ENCODE measurements at regions not wholly inside any gene's neighbourhood (a gene's known extent, or its start where the extent isn't known, plus 50 kb on each side); places are given as distances from the start of the nearest gene placed in this dataset.

DNA sequence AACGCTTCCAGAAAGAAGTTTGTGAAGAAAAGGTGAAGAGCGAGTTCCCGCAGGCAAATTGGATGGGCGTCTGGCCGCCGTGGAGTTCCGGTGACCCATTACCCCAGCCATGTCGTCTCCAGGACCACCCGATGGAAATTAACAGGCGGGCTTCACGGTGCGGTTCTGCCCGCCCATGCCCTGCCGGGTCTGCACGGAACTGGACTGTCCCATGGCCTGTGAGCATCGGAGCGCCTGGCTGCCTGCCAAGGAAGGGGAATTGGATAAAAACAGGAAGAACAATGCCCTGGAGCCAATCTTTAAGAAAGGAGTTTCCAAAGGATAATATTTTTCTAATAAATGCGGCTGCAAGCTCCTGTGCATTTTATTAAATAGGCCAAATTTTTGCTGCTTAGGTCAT lies 319.8 kb upstream of the SLC7A11 start:
- Histone ChIP-seq H3K36me3 (ENCODE audit: insufficient read depth, low read length) (no peaks in the 10 kb centered on the region), H3K79me2 (ENCODE audit: insufficient read depth, low read length) (no peaks in the 10 kb centered on the region), H3K4me3 (ENCODE audit: insufficient read depth, low read length) (no peak overlapping the region), H3K9me3 (ENCODE audit: low read depth, low read length) (no peaks in the 10 kb centered on the region), H3K27ac (ENCODE audit: low read depth, low read length) (no peak overlapping the region), H4K20me1 (ENCODE audit: insufficient read depth, low read length) (no peaks in the 10 kb centered on the region), H3K4me1 (ENCODE audit: insufficient read depth, low read length) (peaks cover 6% of the 10 kb centered on the region), H2AFZ (ENCODE audit: low read length) (no peak overlapping the region), H3K27me3 (ENCODE audit: insufficient read depth, low read length) (no peaks in the 10 kb centered on the region), H3K4me2 (ENCODE audit: insufficient read depth, low read length) (no peak overlapping the region)
- TF ChIP-seq, protein P1, sequence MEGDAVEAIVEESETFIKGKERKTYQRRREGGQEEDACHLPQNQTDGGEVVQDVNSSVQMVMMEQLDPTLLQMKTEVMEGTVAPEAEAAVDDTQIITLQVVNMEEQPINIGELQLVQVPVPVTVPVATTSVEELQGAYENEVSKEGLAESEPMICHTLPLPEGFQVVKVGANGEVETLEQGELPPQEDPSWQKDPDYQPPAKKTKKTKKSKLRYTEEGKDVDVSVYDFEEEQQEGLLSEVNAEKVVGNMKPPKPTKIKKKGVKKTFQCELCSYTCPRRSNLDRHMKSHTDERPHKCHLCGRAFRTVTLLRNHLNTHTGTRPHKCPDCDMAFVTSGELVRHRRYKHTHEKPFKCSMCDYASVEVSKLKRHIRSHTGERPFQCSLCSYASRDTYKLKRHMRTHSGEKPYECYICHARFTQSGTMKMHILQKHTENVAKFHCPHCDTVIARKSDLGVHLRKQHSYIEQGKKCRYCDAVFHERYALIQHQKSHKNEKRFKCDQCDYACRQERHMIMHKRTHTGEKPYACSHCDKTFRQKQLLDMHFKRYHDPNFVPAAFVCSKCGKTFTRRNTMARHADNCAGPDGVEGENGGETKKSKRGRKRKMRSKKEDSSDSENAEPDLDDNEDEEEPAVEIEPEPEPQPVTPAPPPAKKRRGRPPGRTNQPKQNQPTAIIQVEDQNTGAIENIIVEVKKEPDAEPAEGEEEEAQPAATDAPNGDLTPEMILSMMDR (IDR thresholded peaks at IDR 0.05; ENCODE audit: extremely low read depth, low read depth, low read length) = no peak
- peak; percentile 76 for DNase-seq (ENCODE audit: insufficient read length, low spot score, missing footprints)

DNA sequence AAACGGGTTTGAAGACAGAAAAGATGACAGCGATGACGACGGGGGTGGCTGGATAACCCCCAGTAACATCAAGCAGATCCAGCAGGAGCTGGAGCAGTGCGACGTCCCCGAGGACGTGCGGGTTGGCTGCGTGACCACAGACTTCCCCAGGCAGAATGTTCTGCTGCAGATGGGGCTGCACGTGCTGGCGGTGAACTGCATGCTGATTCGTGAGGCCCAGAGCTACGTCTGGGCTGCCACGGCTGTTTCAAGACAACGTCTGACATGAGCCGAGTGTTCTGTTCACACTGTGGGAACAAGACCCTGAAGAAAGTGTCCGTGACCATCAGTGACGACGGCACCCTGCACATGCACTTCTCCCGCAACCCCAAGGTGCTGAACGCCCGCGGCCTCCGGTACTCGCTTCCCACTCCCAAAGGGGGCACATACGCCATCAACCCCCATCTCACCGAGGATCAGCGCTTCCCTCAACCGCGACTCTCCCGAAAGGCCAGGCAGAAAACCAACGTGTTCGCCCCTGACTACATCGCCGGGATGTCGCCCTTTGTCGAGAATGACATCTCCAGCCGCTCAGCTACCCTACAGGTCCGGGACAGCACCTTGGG lies 319.2 kb upstream of the SLC7A11 start:
- Histone ChIP-seq H3K27me3 (ENCODE audit: insufficient read depth, low read length) (no peaks in the 10 kb centered on the region), H3K4me2 (ENCODE audit: insufficient read depth, low read length) (no peak overlapping the region), H2AFZ (ENCODE audit: low read length) (no peak overlapping the region), H3K9me3 (ENCODE audit: low read depth, low read length) (no peaks in the 10 kb centered on the region), H3K27ac (ENCODE audit: low read depth, low read length) (no peak overlapping the region), H3K36me3 (ENCODE audit: insufficient read depth, low read length) (no peaks in the 10 kb centered on the region), H3K4me3 (ENCODE audit: insufficient read depth, low read length) (no peak overlapping the region), H3K4me1 (ENCODE audit: insufficient read depth, low read length) (peaks cover 6% of the 10 kb centered on the region), H4K20me1 (ENCODE audit: insufficient read depth, low read length) (no peaks in the 10 kb centered on the region), H3K79me2 (ENCODE audit: insufficient read depth, low read length) (no peaks in the 10 kb centered on the region)
- DNase-seq (ENCODE audit: insufficient read length, low spot score, missing footprints) = no peak
- TF ChIP-seq, protein P1 (IDR thresholded peaks at IDR 0.05; ENCODE audit: extremely low read depth, low read depth, low read length) = no peak

DNA sequence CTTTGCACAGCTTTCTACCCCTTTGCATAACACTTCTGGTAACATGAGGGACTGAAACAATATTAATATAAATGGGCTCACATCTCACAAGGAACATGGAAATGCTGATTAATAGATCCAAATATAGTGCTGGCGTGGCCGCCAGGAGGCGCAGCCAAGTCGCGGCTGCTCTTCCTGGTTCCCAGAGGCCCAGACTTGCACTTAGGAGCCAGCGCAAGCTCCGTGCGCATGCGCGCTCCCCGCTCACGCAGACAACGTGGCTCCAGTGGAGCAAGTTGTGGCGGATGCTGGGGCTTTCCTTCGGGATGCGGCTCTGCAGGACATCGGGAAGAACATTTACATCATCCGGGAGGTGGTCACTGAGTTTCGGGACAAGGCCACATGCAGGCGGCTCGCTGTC lies 318.3 kb upstream of the SLC7A11 start:
- Histone ChIP-seq H3K4me3 (ENCODE audit: insufficient read depth, low read length) (no peak overlapping the region), H3K27ac (ENCODE audit: low read depth, low read length) (no peak overlapping the region), H3K9me3 (ENCODE audit: low read depth, low read length) (no peaks in the 10 kb centered on the region), H3K36me3 (ENCODE audit: insufficient read depth, low read length) (no peaks in the 10 kb centered on the region), H3K79me2 (ENCODE audit: insufficient read depth, low read length) (no peaks in the 10 kb centered on the region), H4K20me1 (ENCODE audit: insufficient read depth, low read length) (no peaks in the 10 kb centered on the region), H3K27me3 (ENCODE audit: insufficient read depth, low read length) (no peaks in the 10 kb centered on the region), H3K4me2 (ENCODE audit: insufficient read depth, low read length) (no peak overlapping the region), H3K4me1 (ENCODE audit: insufficient read depth, low read length) (peaks cover 2% of the 10 kb centered on the region), H2AFZ (ENCODE audit: low read length) (no peak overlapping the region)
- DNase-seq (ENCODE audit: insufficient read length, low spot score, missing footprints) = peak; percentile 41
- TF ChIP-seq, protein P1 (IDR thresholded peaks at IDR 0.05; ENCODE audit: extremely low read depth, low read depth, low read length) = no peak

DNA sequence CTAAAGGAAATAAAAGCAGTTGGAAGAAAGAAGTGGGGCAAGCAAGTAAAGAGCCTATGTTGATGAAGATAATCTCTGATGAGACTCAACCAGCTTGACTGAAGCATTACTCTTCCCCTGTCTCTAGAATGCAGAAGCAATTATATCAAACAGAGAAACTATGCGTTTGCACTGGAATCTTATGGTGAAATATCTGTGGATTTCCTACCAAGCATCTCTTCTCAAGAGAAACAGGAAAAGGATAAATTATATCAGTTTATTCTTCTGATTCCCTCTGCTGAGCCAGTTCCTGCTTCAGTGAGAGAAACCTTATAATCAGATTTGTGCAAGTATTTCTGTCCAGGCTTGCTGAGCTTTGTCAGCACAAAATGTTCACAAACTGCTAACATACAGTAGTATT lies 316.7 kb upstream of the SLC7A11 start:
- Histone ChIP-seq H2AFZ (ENCODE audit: low read length) (no peak overlapping the region), H4K20me1 (ENCODE audit: insufficient read depth, low read length) (no peaks in the 10 kb centered on the region), H3K4me1 (ENCODE audit: insufficient read depth, low read length) (peaks cover 2% of the 10 kb centered on the region), H3K4me2 (ENCODE audit: insufficient read depth, low read length) (no peak overlapping the region), H3K27ac (ENCODE audit: low read depth, low read length) (no peak overlapping the region), H3K79me2 (ENCODE audit: insufficient read depth, low read length) (no peaks in the 10 kb centered on the region), H3K9me3 (ENCODE audit: low read depth, low read length) (no peaks in the 10 kb centered on the region), H3K4me3 (ENCODE audit: insufficient read depth, low read length) (no peak overlapping the region), H3K36me3 (ENCODE audit: insufficient read depth, low read length) (no peaks in the 10 kb centered on the region), H3K27me3 (ENCODE audit: insufficient read depth, low read length) (no peaks in the 10 kb centered on the region)
- TF ChIP-seq, protein P1 (IDR thresholded peaks at IDR 0.05; ENCODE audit: extremely low read depth, low read depth, low read length) = no peak
- no peak for DNase-seq (ENCODE audit: insufficient read length, low spot score, missing footprints)
